ENCODE measurements at regions not wholly inside any gene's neighbourhood (a gene's known extent, or its start where the extent isn't known, plus 50 kb on each side); places are given as distances from the start of the nearest gene placed in this dataset.

GRCh38 chr12:127678945-127679344 is 588.0 kb upstream of the TMEM132C start:
- TF ChIP-seq, protein P1, sequence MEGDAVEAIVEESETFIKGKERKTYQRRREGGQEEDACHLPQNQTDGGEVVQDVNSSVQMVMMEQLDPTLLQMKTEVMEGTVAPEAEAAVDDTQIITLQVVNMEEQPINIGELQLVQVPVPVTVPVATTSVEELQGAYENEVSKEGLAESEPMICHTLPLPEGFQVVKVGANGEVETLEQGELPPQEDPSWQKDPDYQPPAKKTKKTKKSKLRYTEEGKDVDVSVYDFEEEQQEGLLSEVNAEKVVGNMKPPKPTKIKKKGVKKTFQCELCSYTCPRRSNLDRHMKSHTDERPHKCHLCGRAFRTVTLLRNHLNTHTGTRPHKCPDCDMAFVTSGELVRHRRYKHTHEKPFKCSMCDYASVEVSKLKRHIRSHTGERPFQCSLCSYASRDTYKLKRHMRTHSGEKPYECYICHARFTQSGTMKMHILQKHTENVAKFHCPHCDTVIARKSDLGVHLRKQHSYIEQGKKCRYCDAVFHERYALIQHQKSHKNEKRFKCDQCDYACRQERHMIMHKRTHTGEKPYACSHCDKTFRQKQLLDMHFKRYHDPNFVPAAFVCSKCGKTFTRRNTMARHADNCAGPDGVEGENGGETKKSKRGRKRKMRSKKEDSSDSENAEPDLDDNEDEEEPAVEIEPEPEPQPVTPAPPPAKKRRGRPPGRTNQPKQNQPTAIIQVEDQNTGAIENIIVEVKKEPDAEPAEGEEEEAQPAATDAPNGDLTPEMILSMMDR (IDR thresholded peaks at IDR 0.05; ENCODE audit: low read length), result no peak
- no peak for TF ChIP-seq EZH2 (IDR thresholded peaks at IDR 0.05; ENCODE audit: borderline replicate concordance, low read length)
